Nephron progenitor cell (in vitro differentiated cells): ENCODE measurements at regions not wholly inside any gene's neighbourhood (a gene's known extent, or its start where the extent isn't known, plus 50 kb on each side); places are given as distances from the start of the nearest gene placed in this dataset.
A peak's percentile ranks its signal among the peaks of the same experiment; 100 is the strongest.

Source experiments
- DNase-seq: peaks from one replicate; pipeline ENCODE4 v3.0.0; 2021
- H3K27ac Mint-ChIP-seq: 2 replicates; pipeline ENCODE4 v1.8.0; 2021; ENCODE audit warnings: mild to moderate bottlenecking, moderate library complexity, mixed read lengths
- H3K27me3 Mint-ChIP-seq: 2 replicates; pipeline ENCODE4 v1.8.0; 2021; ENCODE audit warnings: mild to moderate bottlenecking, low read depth, mixed read lengths; ENCODE audit not compliant: poor library complexity
- H3K36me3 Mint-ChIP-seq: 2 replicates; pipeline ENCODE4 v1.8.0; 2021; ENCODE audit warnings: low read depth, mixed read lengths
- H3K4me1 Mint-ChIP-seq: 2 replicates; pipeline ENCODE4 v1.8.0; 2021; ENCODE audit warnings: mixed read lengths
- H3K4me3 Mint-ChIP-seq: 2 replicates; pipeline ENCODE4 v1.8.0; 2021; ENCODE audit warnings: mild to moderate bottlenecking, moderate library complexity, mixed read lengths
- H3K9me3 Mint-ChIP-seq: 2 replicates; pipeline ENCODE4 v1.8.0; 2021; ENCODE audit warnings: mild to moderate bottlenecking, moderate library complexity, mixed read lengths
- CTCF ChIP-seq: fragments of 200-600 bp; sonication (generic); IDR thresholded peaks from 2 replicates; pipeline ENCODE4 v1.5.0; 2021; ENCODE audit warnings: antibody characterized with exemption

GRCh38 chr1:170351366-170351946, 180.5 kb upstream of the GORAB start:
- Mint-ChIP-seq H3K27ac (no peak overlapping the region), H3K27me3 (peaks cover 1% of the 10 kb centered on the region), H3K36me3 (no peaks in the 10 kb centered on the region), H3K4me1 (no peaks in the 10 kb centered on the region), H3K4me3 (no peak overlapping the region), H3K9me3 (no peaks in the 10 kb centered on the region)
- no peak for DNase-seq
- no peak for TF ChIP-seq CTCF

- Mint-ChIP-seq H3K9me3 (peaks cover 4% of the 10 kb centered on the region), H3K36me3 (no peaks in the 10 kb centered on the region), H3K4me1 (no peaks in the 10 kb centered on the region), H3K4me3 (no peak overlapping the region), H3K27me3 (no peaks in the 10 kb centered on the region), H3K27ac (no peak overlapping the region)
- DNase-seq: no peak
- TF ChIP-seq CTCF: no peak
These were observed 177.7 kb upstream of the GORAB start for GRCh38 chr1:170354246-170354645.

- no peak for TF ChIP-seq CTCF
- no peak overlapping the region for H3K4me3 Mint-ChIP-seq
- peak overlapping the region; percentile 64 for H3K27ac Mint-ChIP-seq
- no peaks in the 10 kb centered on the region for H3K36me3 Mint-ChIP-seq
- peaks cover 4% of the 10 kb centered on the region for H3K9me3 Mint-ChIP-seq
- H3K4me1 Mint-ChIP-seq: no peaks in the 10 kb centered on the region
- no peaks in the 10 kb centered on the region for H3K27me3 Mint-ChIP-seq
- no peak for DNase-seq
These were observed 177.3 kb upstream of the GORAB start for GRCh38 chr1:170354690-170355089.

- Mint-ChIP-seq H3K4me1 (no peaks in the 10 kb centered on the region), H3K36me3 (no peaks in the 10 kb centered on the region), H3K9me3 (peaks cover 4% of the 10 kb centered on the region), H3K27me3 (no peaks in the 10 kb centered on the region), H3K4me3 (no peak overlapping the region), H3K27ac (no peak overlapping the region)
- no peak for TF ChIP-seq CTCF
- DNase-seq: no peak
These were observed 176.6 kb upstream of the GORAB start for GRCh38 chr1:170355267-170355801.

- Mint-ChIP-seq H3K4me1 (no peaks in the 10 kb centered on the region), H3K27ac (no peak overlapping the region), H3K36me3 (no peaks in the 10 kb centered on the region), H3K27me3 (no peaks in the 10 kb centered on the region), H3K4me3 (no peak overlapping the region), H3K9me3 (peaks cover 4% of the 10 kb centered on the region)
- no peak for TF ChIP-seq CTCF
- DNase-seq: no peak
These were observed 175.4 kb upstream of the GORAB start for GRCh38 chr1:170356585-170356984.

- Mint-ChIP-seq H3K4me3 (no peak overlapping the region), H3K4me1 (no peaks in the 10 kb centered on the region), H3K9me3 (peaks cover 5% of the 10 kb centered on the region), H3K27ac (no peak overlapping the region), H3K27me3 (no peaks in the 10 kb centered on the region), H3K36me3 (no peaks in the 10 kb centered on the region)
- no peak for TF ChIP-seq CTCF
- DNase-seq: no peak
These were observed 174.2 kb upstream of the GORAB start for GRCh38 chr1:170357750-170358149.
